ENCODE measurements at regions not wholly inside any gene's neighbourhood (a gene's known extent, or its start where the extent isn't known, plus 50 kb on each side); places are given as distances from the start of the nearest gene placed in this dataset.
"Not testable (repeated sequence)": the region's sequence is repeated elsewhere in the genome, so short reads cannot be mapped to it uniquely, and the experiment has no call there.

GRCh38 chr17:68097161-68097805 is 61.7 kb downstream of the KPNA2 start:
- no peaks in the 10 kb centered on the region for H3K9me1 ChIP-seq (ENCODE audit: control insufficient read depth, extremely low read depth, insufficient read depth, low read length)
- H2AFZ ChIP-seq (ENCODE audit: control insufficient read depth, low read length), result no peak overlapping the region
- H4K20me1 ChIP-seq (ENCODE audit: control insufficient read depth, extremely low read depth, insufficient read depth, low read length), result no peaks in the 10 kb centered on the region
- no peak overlapping the region for H3K9ac ChIP-seq (ENCODE audit: control insufficient read depth, extremely low read depth, insufficient read depth, low read length)
- H3K4me2 ChIP-seq (ENCODE audit: control insufficient read depth, extremely low read depth, insufficient read depth, low read depth, low read length), result no peak overlapping the region
- no peaks in the 10 kb centered on the region for H3K27me3 ChIP-seq (ENCODE audit: control insufficient read depth, extremely low read depth, insufficient read depth, low read length)
- H3K79me2 ChIP-seq (ENCODE audit: control insufficient read depth, insufficient read depth, low read length), result no peaks in the 10 kb centered on the region
- dilution Hi-C loops (cut with MboI; ENCODE audit: extremely low pct_ligation_motif_present, low sequenced_read_pairs), result no loop called here
- H3K4me3 ChIP-seq (ENCODE audit: control insufficient read depth in 2 of 3, extremely low read depth in 1 of 3, insufficient read depth in 2 of 3, low read depth in 1 of 3, low read length in 3 of 3), result no peak overlapping the region
- H3K9me3 ChIP-seq (ENCODE audit: control insufficient read depth, low read depth, low read length), result no peaks in the 10 kb centered on the region
- no peaks in the 10 kb centered on the region for H3K4me1 ChIP-seq (ENCODE audit: control insufficient read depth, extremely low read depth, insufficient read depth, low read length)
- TF ChIP-seq EZH2 (IDR thresholded peaks at IDR 0.05; ENCODE audit: low read length) (no peak), CTCF (optimal IDR thresholded peaks at IDR 0.05 in 1 of 3, IDR thresholded peaks at IDR 0.05 in 1 of 3, conservative IDR thresholded peaks at IDR 0.05 in 1 of 3; ENCODE audit: extremely low read depth in 1 of 3, insufficient read depth in 2 of 3, low read length in 3 of 3) (no peak)
- DNase-seq (ENCODE audit: low read depth, low spot score) (no peak), FAIRE-seq (no peak)
- H3K27ac ChIP-seq (ENCODE audit: control insufficient read depth, insufficient read depth, low read length), result no peak overlapping the region
- no peaks in the 10 kb centered on the region for H3K36me3 ChIP-seq (ENCODE audit: control insufficient read depth in 2 of 2, extremely low read depth in 1 of 2, insufficient read depth in 2 of 2, low read length in 2 of 2)

- H3K4me1 ChIP-seq (ENCODE audit: control insufficient read depth, extremely low read depth, insufficient read depth, low read length); dilution Hi-C loops (cut with MboI; ENCODE audit: extremely low pct_ligation_motif_present, low sequenced_read_pairs); DNase-seq (ENCODE audit: low read depth, low spot score); FAIRE-seq; H3K9me3 ChIP-seq (ENCODE audit: control insufficient read depth, low read depth, low read length); H4K20me1 ChIP-seq (ENCODE audit: control insufficient read depth, extremely low read depth, insufficient read depth, low read length); H3K4me3 ChIP-seq (ENCODE audit: control insufficient read depth in 2 of 3, extremely low read depth in 1 of 3, insufficient read depth in 2 of 3, low read depth in 1 of 3, low read length in 3 of 3); H3K9me1 ChIP-seq (ENCODE audit: control insufficient read depth, extremely low read depth, insufficient read depth, low read length); H3K79me2 ChIP-seq (ENCODE audit: control insufficient read depth, insufficient read depth, low read length); H3K27me3 ChIP-seq (ENCODE audit: control insufficient read depth, extremely low read depth, insufficient read depth, low read length); H3K27ac ChIP-seq (ENCODE audit: control insufficient read depth, insufficient read depth, low read length); H3K9ac ChIP-seq (ENCODE audit: control insufficient read depth, extremely low read depth, insufficient read depth, low read length); H2AFZ ChIP-seq (ENCODE audit: control insufficient read depth, low read length); H3K36me3 ChIP-seq (ENCODE audit: control insufficient read depth in 2 of 2, extremely low read depth in 1 of 2, insufficient read depth in 2 of 2, low read length in 2 of 2); H3K4me2 ChIP-seq (ENCODE audit: control insufficient read depth, extremely low read depth, insufficient read depth, low read depth, low read length): not testable (repeated sequence)
Observed at GRCh38 chr17:68099341-68099753, 63.8 kb downstream of the KPNA2 start.

Measured in keratinocyte (primary cell).